Neural progenitor cell (in vitro differentiated cells): ENCODE measurements at regions not wholly inside any gene's neighbourhood (a gene's known extent, or its start where the extent isn't known, plus 50 kb on each side); places are given as distances from the start of the nearest gene placed in this dataset.
"Not testable (repeated sequence)": the region's sequence is repeated elsewhere in the genome, so short reads cannot be mapped to it uniquely, and the experiment has no call there.

Experiments used
- DNase-seq: peaks from one replicate; pipeline ENCODE4 v3.0.0-alpha.2; 2016; ENCODE audit warnings: low spot score
- H2AFZ ChIP-seq: fragments of 200-600 bp; sonication (generic); replicated peaks from 2 replicates; pipeline ENCODE4 v1.6.1; 2016; ENCODE audit warnings: antibody characterized with exemption
- H3F3A ChIP-seq: fragments of 200-600 bp; sonication (generic); 2 replicates; pipeline ENCODE4 v1.6.1; 2016; ENCODE audit warnings: antibody characterized with exemption, low read depth
- H3K27ac ChIP-seq: fragments of 200-600 bp; sonication (generic); 2 replicates; pipeline ENCODE4 v1.5.1; 2016; ENCODE audit warnings: mild to moderate bottlenecking
- H3K27me3 ChIP-seq: fragments of 200-600 bp; sonication (generic); 2 replicates; pipeline ENCODE4 v1.6.1; 2016; ENCODE audit warnings: mild to moderate bottlenecking, moderate library complexity
- H3K36me3 ChIP-seq: fragments of 200-600 bp; sonication (generic); 2 replicates; pipeline ENCODE4 v1.5.1; 2016
- H3K4me1 ChIP-seq: fragments of 200-600 bp; sonication (generic); 2 replicates; pipeline ENCODE4 v1.6.1; 2016; ENCODE audit warnings: mixed run types
- H3K4me2 ChIP-seq: fragments of 200-600 bp; sonication (generic); 2 replicates; pipeline ENCODE4 v1.6.1; 2016
- H3K4me3 ChIP-seq: fragments of 200-600 bp; sonication (generic); 2 replicates; pipeline ENCODE4 v1.5.1; 2016
- H3K79me2 ChIP-seq: fragments of 200-600 bp; sonication (generic); 2 replicates; pipeline ENCODE4 v1.6.1; 2016; ENCODE audit warnings: low read depth
- H3K9ac ChIP-seq: fragments of 200-600 bp; sonication (generic); 2 replicates; pipeline ENCODE4 v1.6.1; 2016
- H3K9me3 ChIP-seq: fragments of 200-600 bp; sonication (generic); 2 replicates; pipeline ENCODE4 v1.5.1; 2016; ENCODE audit warnings: low read depth
- H4K20me1 ChIP-seq: fragments of 200-600 bp; sonication (generic); 2 replicates; pipeline ENCODE4 v1.6.1; 2016; ENCODE audit warnings: low read depth
- H3K27ac Mint-ChIP-seq: 3 replicates; pipeline ENCODE4 v1.8.0; 2021; ENCODE audit warnings: mixed read lengths
- H3K27me3 Mint-ChIP-seq: 2 replicates; pipeline ENCODE4 v1.8.0; 2022; ENCODE audit warnings: low read depth, mild to moderate bottlenecking, inconsistent platforms, moderate library complexity, mixed read lengths; ENCODE audit not compliant: insufficient read depth
- H3K36me3 Mint-ChIP-seq: 3 replicates; pipeline ENCODE4 v1.8.0; 2021; ENCODE audit warnings: mixed read lengths
- H3K4me1 Mint-ChIP-seq: 3 replicates; pipeline ENCODE4 v1.8.0; 2021; ENCODE audit warnings: mixed read lengths
- H3K4me3 Mint-ChIP-seq: 3 replicates; pipeline ENCODE4 v1.8.0; 2021; ENCODE audit warnings: mild to moderate bottlenecking, moderate library complexity, mixed read lengths
- H3K9me3 Mint-ChIP-seq: 3 replicates; pipeline ENCODE4 v1.8.0; 2020; ENCODE audit warnings: mixed read lengths
- CTCF ChIP-seq: fragments of 200-600 bp; sonication (generic); IDR thresholded peaks from 2 replicates; pipeline ENCODE4 v1.5.1; 2017; ENCODE audit warnings: antibody characterized with exemption, mild to moderate bottlenecking
- EZH2 ChIP-seq: fragments of 200-600 bp; sonication (generic); IDR thresholded peaks from 2 replicates; pipeline ENCODE4 v1.6.1; 2017; ENCODE audit warnings: antibody characterized with exemption, mild to moderate bottlenecking, moderate library complexity
- EZH2phosphoT487 ChIP-seq: fragments of 200-600 bp; sonication (generic); IDR thresholded peaks from 2 replicates; pipeline ENCODE4 v1.6.1; 2017; ENCODE audit warnings: antibody characterized with exemption

- no peak overlapping the region for H3K27ac Mint-ChIP-seq
- H3K36me3 ChIP-seq, result no peaks in the 10 kb centered on the region
- H3K27ac ChIP-seq, result no peak overlapping the region
- H3K27me3 ChIP-seq, result no peaks in the 10 kb centered on the region
- no peaks in the 10 kb centered on the region for H3K36me3 Mint-ChIP-seq
- H3K4me3 ChIP-seq, result no peak overlapping the region
- H2AFZ ChIP-seq, result no peak overlapping the region
- H3K79me2 ChIP-seq, result no peaks in the 10 kb centered on the region
- no peaks in the 10 kb centered on the region for H3K4me1 ChIP-seq
- no peaks in the 10 kb centered on the region for H3K9me3 ChIP-seq
- no peak for DNase-seq
- H3K9me3 Mint-ChIP-seq, result no peaks in the 10 kb centered on the region
- TF ChIP-seq EZH2, result no peak
- TF ChIP-seq CTCF, result no peak
- no peak for TF ChIP-seq EZH2phosphoT487
- H4K20me1 ChIP-seq, result no peaks in the 10 kb centered on the region
- no peaks in the 10 kb centered on the region for H3K27me3 Mint-ChIP-seq
- H3K4me1 Mint-ChIP-seq, result peaks cover 11% of the 10 kb centered on the region
- H3F3A ChIP-seq, result no peaks in the 10 kb centered on the region
- H3K4me3 Mint-ChIP-seq, result no peak overlapping the region
- no peak overlapping the region for H3K9ac ChIP-seq
- no peak overlapping the region for H3K4me2 ChIP-seq
Observed at GRCh38 chrX:109922190-109922589, 80.7 kb upstream of the TMEM164 start.

- H3F3A ChIP-seq, H3K4me3 ChIP-seq, H3K4me1 ChIP-seq, H3K4me2 ChIP-seq, DNase-seq, H3K79me2 ChIP-seq, H3K9me3 ChIP-seq, H3K4me3 Mint-ChIP-seq, H3K9me3 Mint-ChIP-seq, H3K9ac ChIP-seq, H4K20me1 ChIP-seq, H3K27me3 Mint-ChIP-seq, H2AFZ ChIP-seq, H3K27me3 ChIP-seq, H3K36me3 Mint-ChIP-seq, H3K27ac ChIP-seq, H3K27ac Mint-ChIP-seq, H3K36me3 ChIP-seq: not testable (repeated sequence)
- peaks cover 29% of the 10 kb centered on the region for H3K4me1 Mint-ChIP-seq
Observed at GRCh38 chrX:109925003-109925402, 77.9 kb upstream of the TMEM164 start.

GRCh38 chrX:109925656-109926055, 77.3 kb upstream of the TMEM164 start:
- H3K4me3 Mint-ChIP-seq, result no peak overlapping the region
- Histone ChIP-seq H3K27ac (no peak overlapping the region), H3K79me2 (no peaks in the 10 kb centered on the region), H3K36me3 (no peaks in the 10 kb centered on the region), H4K20me1 (no peaks in the 10 kb centered on the region), H3K4me3 (no peak overlapping the region), H3K9ac (no peak overlapping the region), H3K9me3 (peaks cover 6% of the 10 kb centered on the region), H3K27me3 (no peaks in the 10 kb centered on the region), H3F3A (no peaks in the 10 kb centered on the region), H3K4me2 (no peak overlapping the region), H3K4me1 (no peaks in the 10 kb centered on the region), H2AFZ (no peak overlapping the region)
- H3K27ac Mint-ChIP-seq, result no peak overlapping the region
- no peaks in the 10 kb centered on the region for H3K9me3 Mint-ChIP-seq
- TF ChIP-seq CTCF (no peak), EZH2 (no peak), EZH2phosphoT487 (no peak)
- no peak for DNase-seq
- H3K27me3 Mint-ChIP-seq, result no peaks in the 10 kb centered on the region
- no peaks in the 10 kb centered on the region for H3K36me3 Mint-ChIP-seq
- H3K4me1 Mint-ChIP-seq, result peaks cover 29% of the 10 kb centered on the region

- Histone ChIP-seq H3F3A (no peaks in the 10 kb centered on the region), H3K9me3 (peaks cover 6% of the 10 kb centered on the region), H3K4me1 (no peaks in the 10 kb centered on the region), H3K36me3 (no peaks in the 10 kb centered on the region), H4K20me1 (no peaks in the 10 kb centered on the region), H3K79me2 (no peaks in the 10 kb centered on the region), H3K4me2 (no peak overlapping the region), H3K27ac (no peak overlapping the region), H3K4me3 (no peak overlapping the region), H3K27me3 (no peaks in the 10 kb centered on the region), H3K9ac (no peak overlapping the region), H2AFZ (no peak overlapping the region)
- no peaks in the 10 kb centered on the region for H3K27me3 Mint-ChIP-seq
- H3K4me1 Mint-ChIP-seq, result peaks cover 29% of the 10 kb centered on the region
- H3K4me3 Mint-ChIP-seq, result no peak overlapping the region
- no peak for TF ChIP-seq CTCF
- TF ChIP-seq EZH2, result no peak
- TF ChIP-seq EZH2phosphoT487, result no peak
- no peaks in the 10 kb centered on the region for H3K36me3 Mint-ChIP-seq
- no peak for DNase-seq
- H3K9me3 Mint-ChIP-seq, result no peaks in the 10 kb centered on the region
- H3K27ac Mint-ChIP-seq, result no peak overlapping the region
Observed at GRCh38 chrX:109926118-109926517, 76.8 kb upstream of the TMEM164 start.
